ENCODE measurements at regions not wholly inside any gene's neighbourhood (a gene's known extent, or its start where the extent isn't known, plus 50 kb on each side); places are given as distances from the start of the nearest gene placed in this dataset.

DNA sequence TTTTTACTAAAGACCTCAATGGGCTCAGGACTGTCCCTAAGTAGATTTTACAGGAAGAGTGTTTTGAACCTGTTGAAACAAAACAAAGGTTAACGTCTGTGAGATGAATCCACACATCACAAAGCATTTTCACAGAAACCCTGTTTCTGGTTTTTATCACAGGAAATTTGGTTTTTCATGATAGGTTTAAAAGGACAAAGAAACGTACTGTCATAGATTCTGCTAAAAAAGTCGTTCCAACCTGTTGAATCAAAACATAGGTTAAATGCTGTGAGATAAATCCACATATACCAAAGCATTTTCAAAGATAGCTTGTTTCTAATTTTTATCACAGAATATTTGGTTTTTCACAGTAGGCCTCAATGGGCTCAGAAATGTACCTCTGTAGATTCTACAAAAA lies 1531.0 kb downstream of the UQCRFS1 start:
- no peak for DNase-seq (ENCODE audit: extremely low read depth, low read depth)
- TF ChIP-seq, protein P1, sequence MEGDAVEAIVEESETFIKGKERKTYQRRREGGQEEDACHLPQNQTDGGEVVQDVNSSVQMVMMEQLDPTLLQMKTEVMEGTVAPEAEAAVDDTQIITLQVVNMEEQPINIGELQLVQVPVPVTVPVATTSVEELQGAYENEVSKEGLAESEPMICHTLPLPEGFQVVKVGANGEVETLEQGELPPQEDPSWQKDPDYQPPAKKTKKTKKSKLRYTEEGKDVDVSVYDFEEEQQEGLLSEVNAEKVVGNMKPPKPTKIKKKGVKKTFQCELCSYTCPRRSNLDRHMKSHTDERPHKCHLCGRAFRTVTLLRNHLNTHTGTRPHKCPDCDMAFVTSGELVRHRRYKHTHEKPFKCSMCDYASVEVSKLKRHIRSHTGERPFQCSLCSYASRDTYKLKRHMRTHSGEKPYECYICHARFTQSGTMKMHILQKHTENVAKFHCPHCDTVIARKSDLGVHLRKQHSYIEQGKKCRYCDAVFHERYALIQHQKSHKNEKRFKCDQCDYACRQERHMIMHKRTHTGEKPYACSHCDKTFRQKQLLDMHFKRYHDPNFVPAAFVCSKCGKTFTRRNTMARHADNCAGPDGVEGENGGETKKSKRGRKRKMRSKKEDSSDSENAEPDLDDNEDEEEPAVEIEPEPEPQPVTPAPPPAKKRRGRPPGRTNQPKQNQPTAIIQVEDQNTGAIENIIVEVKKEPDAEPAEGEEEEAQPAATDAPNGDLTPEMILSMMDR (IDR thresholded peaks at IDR 0.05; ENCODE audit: low read depth, low read length), result no peak

DNA sequence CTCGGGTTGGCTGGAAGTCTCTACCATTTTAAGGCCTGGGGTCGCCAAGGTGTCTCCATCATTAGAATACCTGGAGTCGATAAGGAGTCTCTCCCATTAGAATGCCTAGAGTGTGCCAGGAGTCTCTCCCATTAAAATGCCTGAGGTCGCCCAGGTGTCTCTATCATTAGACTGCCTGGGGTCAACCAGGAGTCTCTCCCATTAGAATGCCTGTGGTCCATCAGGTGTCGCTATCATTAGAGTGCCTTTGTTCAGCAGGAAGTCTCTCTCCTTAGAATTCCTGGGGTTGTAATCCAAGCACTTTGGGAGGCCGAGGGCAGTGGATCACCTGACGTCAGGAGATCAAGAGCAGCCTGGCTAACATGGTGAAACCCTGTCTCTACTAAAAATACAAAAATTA lies 1533.0 kb downstream of the UQCRFS1 start:
- no peak for DNase-seq (ENCODE audit: extremely low read depth, low read depth)
- TF ChIP-seq, protein P1 (IDR thresholded peaks at IDR 0.05; ENCODE audit: low read depth, low read length), result no peak

GRCh38 chr19:27679399-27679798 lies 1533.6 kb downstream of the UQCRFS1 start:
- no peak for DNase-seq (ENCODE audit: extremely low read depth, low read depth)
- TF ChIP-seq, protein P1 (IDR thresholded peaks at IDR 0.05; ENCODE audit: low read depth, low read length), result no peak

DNA sequence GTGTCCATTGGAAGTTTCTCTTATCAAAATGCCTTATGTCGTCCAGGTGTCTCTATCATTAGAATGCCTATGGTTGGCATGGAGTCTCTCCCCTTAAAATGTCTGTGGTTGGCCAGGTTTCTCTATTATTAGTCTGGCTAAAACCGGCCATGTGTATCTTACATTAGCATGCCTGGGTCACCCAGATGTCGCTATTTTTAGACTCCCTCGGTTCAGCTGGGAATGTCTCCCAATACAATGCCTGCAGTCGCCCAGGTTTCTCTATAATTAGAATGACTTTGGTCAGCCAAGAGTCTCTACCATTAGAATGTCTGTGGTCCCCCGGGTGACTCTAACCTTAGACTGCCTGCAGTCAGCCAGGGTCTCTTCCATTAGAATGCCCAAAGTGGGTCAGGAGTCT lies 1536.1 kb downstream of the UQCRFS1 start:
- TF ChIP-seq, protein P1 (IDR thresholded peaks at IDR 0.05; ENCODE audit: low read depth, low read length), result no peak
- DNase-seq (ENCODE audit: extremely low read depth, low read depth), result no peak

- no peak for DNase-seq (ENCODE audit: extremely low read depth, low read depth)
- TF ChIP-seq, protein P1 (IDR thresholded peaks at IDR 0.05; ENCODE audit: low read depth, low read length), result no peak
Measured at GRCh38 chr19:27676334-27676733, 1536.6 kb downstream of the UQCRFS1 start.

GRCh38 chr19:27675771-27676170 lies 1537.2 kb downstream of the UQCRFS1 start:
- no peak for DNase-seq (ENCODE audit: extremely low read depth, low read depth)
- TF ChIP-seq, protein P1 (IDR thresholded peaks at IDR 0.05; ENCODE audit: low read depth, low read length), result no peak

- no peak for DNase-seq (ENCODE audit: extremely low read depth, low read depth)
- TF ChIP-seq, protein P1 (IDR thresholded peaks at IDR 0.05; ENCODE audit: low read depth, low read length), result no peak
Measured at GRCh38 chr19:27674701-27675100, 1538.2 kb downstream of the UQCRFS1 start.

All from AG09319 (cell line).